ENCODE measurements at regions not wholly inside any gene's neighbourhood (a gene's known extent, or its start where the extent isn't known, plus 50 kb on each side); places are given as distances from the start of the nearest gene placed in this dataset.

DNA sequence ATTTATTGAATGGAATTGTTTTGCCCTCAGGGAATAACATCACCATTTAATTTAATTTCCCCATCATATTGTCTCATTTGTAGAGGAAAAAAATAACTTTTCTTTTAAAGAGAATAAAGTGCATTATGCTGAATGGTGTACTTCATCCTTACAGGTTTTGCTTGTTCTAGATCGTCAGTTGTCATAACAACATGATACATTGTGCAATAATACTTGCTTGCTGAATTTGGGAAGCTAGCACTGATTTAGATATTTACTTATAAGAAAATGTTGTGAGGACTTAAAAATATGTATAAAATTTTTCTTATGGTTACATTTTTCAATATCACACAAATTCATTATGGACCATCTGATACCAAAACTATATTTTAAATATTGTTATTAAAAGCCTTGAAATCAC lies 509.0 kb upstream of the POU3F2 start:
- in situ Hi-C loops (cut with MboI; ENCODE audit: low pct_unique_long_range_greater_than_20kb, low sequenced_read_pairs, unreplicated experiment) = no loop called here
- TF ChIP-seq, protein P1, sequence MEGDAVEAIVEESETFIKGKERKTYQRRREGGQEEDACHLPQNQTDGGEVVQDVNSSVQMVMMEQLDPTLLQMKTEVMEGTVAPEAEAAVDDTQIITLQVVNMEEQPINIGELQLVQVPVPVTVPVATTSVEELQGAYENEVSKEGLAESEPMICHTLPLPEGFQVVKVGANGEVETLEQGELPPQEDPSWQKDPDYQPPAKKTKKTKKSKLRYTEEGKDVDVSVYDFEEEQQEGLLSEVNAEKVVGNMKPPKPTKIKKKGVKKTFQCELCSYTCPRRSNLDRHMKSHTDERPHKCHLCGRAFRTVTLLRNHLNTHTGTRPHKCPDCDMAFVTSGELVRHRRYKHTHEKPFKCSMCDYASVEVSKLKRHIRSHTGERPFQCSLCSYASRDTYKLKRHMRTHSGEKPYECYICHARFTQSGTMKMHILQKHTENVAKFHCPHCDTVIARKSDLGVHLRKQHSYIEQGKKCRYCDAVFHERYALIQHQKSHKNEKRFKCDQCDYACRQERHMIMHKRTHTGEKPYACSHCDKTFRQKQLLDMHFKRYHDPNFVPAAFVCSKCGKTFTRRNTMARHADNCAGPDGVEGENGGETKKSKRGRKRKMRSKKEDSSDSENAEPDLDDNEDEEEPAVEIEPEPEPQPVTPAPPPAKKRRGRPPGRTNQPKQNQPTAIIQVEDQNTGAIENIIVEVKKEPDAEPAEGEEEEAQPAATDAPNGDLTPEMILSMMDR (IDR thresholded peaks at IDR 0.05; ENCODE audit: extremely low read depth, insufficient read depth, missing control alignments) = no peak
- no peak for DNase-seq (ENCODE audit: low spot score)

DNA sequence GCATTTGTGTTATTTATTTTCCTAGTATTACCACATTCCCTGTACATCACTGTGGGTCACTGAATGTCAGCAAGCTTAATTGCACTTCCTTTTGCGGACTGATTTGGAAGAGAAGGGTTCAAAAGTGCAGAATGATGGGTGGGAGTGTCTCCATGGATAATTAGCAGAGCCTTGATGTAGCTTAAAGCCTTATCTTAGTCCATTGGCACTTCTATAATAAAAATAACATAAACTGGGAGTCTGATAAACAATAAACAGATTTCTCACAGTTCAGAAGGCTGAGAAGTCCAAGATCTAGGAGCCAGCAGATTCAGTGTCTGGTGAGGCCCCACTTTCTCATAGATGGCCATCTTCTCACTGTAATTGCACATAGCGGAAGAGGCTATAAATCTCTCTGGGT lies 501.1 kb upstream of the POU3F2 start:
- in situ Hi-C loops (cut with MboI; ENCODE audit: low pct_unique_long_range_greater_than_20kb, low sequenced_read_pairs, unreplicated experiment) = no loop called here
- no peak for DNase-seq (ENCODE audit: low spot score)
- TF ChIP-seq, protein P1 (IDR thresholded peaks at IDR 0.05; ENCODE audit: extremely low read depth, insufficient read depth, missing control alignments) = no peak

DNA sequence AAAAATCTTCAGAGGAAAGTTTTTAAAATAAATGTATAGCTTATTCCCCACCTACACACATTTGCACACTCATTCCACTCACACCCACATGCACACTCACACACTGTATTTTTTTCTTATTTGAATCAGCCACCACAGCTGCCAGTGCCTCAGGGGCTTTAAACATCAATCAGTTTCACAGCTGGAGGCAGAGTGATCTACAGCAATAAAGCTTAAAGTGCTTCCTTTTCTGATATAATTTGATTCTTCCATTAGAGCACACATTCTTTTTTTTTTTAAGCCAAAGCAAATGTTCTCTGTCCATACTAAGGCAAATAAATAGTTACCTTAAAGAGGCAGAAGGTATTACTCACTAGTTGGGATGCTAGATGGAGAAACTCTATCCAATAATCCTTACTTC lies 498.8 kb upstream of the POU3F2 start:
- TF ChIP-seq, protein P1 (IDR thresholded peaks at IDR 0.05; ENCODE audit: extremely low read depth, insufficient read depth, missing control alignments) = no peak
- in situ Hi-C loops (cut with MboI; ENCODE audit: low pct_unique_long_range_greater_than_20kb, low sequenced_read_pairs, unreplicated experiment) = no loop called here
- DNase-seq (ENCODE audit: low spot score) = no peak

DNA sequence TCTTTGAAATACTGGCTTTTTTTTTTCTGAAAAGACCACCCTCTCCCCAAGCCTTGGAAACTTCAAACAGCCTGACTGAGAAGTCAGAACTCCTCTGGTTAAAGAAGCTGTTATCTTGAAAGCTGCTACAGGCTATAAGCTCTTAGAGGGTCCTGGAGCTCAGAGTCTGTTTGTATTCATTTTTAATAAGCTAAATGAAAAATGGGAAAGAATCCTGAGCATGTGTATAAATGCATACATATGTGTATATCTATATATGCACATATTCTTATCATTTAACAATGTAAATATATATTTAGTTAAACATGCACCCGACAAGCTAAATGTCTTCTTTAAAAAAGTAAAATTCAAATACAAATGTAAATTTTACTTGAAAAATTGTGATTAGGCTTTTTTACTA lies 494.9 kb upstream of the POU3F2 start:
- in situ Hi-C loops (cut with MboI; ENCODE audit: low pct_unique_long_range_greater_than_20kb, low sequenced_read_pairs, unreplicated experiment) = no loop called here
- TF ChIP-seq, protein P1 (IDR thresholded peaks at IDR 0.05; ENCODE audit: extremely low read depth, insufficient read depth, missing control alignments) = no peak
- DNase-seq (ENCODE audit: low spot score) = no peak

DNA sequence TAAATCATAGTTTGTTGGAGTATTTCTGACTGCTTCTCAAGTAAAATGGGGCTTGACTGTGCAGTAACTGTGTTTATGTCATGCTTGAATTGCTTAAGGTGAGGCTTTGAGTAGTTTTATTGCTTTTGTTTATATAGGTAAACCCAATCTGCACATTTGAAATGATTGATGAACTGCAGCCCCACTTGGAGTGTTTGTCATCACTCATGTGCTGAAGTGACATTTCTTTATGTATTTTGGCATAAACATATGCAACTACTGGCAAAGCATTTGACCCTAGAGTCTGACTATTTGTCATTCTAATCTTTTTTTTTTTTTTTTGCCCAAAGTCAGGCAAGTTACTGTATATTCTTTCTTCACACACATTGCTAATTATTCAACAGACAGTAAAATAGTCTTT lies 491.4 kb upstream of the POU3F2 start:
- no peak for DNase-seq (ENCODE audit: low spot score)
- in situ Hi-C loops (cut with MboI; ENCODE audit: low pct_unique_long_range_greater_than_20kb, low sequenced_read_pairs, unreplicated experiment) = no loop called here

DNA sequence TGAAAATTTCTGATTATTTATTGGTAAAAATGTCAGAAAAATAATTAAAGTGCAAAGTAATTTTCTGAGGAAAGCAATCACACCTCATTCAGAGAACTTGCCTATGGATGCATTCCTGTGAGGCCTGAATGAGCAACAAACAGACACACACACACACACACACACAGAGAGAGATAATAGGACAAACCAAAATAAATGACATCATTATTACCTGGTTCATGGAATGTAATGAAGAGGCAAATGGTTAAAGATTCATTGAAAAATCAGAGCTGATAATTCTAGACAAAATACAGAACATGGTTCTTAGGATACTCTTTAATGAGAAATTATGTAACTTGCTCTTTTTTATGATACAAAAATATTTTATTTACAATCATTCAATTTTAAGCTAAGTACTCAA lies 490.6 kb upstream of the POU3F2 start:
- TF ChIP-seq, protein P1 (IDR thresholded peaks at IDR 0.05; ENCODE audit: extremely low read depth, insufficient read depth, missing control alignments) = no peak
- in situ Hi-C loops (cut with MboI; ENCODE audit: low pct_unique_long_range_greater_than_20kb, low sequenced_read_pairs, unreplicated experiment) = no loop called here

More for the DNA sequence above, 491.4 kb upstream of the POU3F2 start:
- TF ChIP-seq, protein P1 (IDR thresholded peaks at IDR 0.05; ENCODE audit: extremely low read depth, insufficient read depth, missing control alignments) = no peak

DNA sequence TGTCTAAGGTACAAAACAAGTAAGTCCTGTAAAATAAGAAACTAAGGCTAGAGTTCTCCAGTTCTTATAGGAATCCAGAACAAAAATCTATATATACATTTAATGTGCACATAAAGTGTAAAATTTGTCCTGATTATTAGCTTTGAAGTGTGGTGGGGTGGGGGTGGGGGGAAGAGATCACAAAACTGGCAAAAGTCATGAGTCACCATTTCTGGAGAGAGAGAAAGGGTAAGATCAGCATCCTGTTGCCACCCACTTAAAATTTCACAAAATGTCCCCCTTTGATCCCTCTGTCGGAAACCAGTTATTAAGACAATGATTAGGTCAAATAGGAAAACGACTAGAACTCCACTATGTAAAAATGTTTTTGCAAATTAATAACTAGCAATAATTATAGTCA lies 482.0 kb upstream of the POU3F2 start:
- in situ Hi-C loops (cut with MboI; ENCODE audit: low pct_unique_long_range_greater_than_20kb, low sequenced_read_pairs, unreplicated experiment) = no loop called here
- TF ChIP-seq, protein P1 (IDR thresholded peaks at IDR 0.05; ENCODE audit: extremely low read depth, insufficient read depth, missing control alignments) = no peak
- DNase-seq (ENCODE audit: low spot score) = no peak

More for the DNA sequence above, 490.6 kb upstream of the POU3F2 start:
- no peak for DNase-seq (ENCODE audit: low spot score)

Data from GM13977 (cell line).